Globus pallidus (tissue), 1 donor: ENCODE measurements at regions not wholly inside any gene's neighbourhood (a gene's known extent, or its start where the extent isn't known, plus 50 kb on each side); places are given as distances from the start of the nearest gene placed in this dataset.

Source experiments
- DNase-seq: peaks from one replicate; pipeline ENCODE4 v3.0.0-alpha.2; 2015; ENCODE audit warnings: low spot score

DNA sequence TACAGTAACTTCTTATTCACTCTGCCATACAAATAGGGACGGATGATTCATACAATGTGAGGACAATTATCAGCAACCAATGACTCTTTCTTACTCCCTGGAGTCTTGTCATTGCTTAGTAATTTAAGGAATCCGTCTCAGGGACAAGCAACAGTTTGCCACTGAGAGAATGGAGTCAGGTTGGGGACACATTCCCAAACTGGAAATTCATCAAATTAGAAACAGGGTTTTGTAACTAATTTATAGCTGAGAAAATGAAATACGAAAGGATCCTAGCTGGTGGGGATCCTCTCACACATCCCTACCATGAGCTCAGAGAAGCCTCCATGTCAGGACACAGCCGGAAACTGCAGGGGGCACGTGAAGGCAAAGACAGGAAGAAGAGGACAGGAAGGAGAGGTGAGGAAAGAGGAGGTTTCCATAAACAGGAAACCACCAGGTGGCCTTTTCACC lies 50.4 kb upstream of the KDR start:
- DNase-seq = no peak

DNA sequence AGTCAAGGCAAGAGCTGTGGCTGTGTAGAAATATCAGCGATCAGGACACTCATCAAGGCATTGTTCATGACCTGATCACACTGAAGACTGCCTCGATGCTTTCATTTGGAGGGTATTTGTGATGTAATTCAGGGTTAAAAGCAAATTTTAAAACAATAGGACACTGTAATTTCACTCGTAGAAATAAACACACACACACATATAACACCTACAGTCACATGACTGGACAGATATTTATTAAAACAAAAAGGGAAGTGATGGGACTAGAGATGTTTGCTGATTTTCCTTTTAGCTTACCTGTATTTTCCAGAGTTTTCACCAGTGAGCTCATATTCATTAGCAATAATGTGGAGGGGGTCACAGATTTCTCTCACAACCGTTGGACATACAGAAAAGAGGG lies 51.1 kb upstream of the KDR start:
- DNase-seq = no peak

DNA sequence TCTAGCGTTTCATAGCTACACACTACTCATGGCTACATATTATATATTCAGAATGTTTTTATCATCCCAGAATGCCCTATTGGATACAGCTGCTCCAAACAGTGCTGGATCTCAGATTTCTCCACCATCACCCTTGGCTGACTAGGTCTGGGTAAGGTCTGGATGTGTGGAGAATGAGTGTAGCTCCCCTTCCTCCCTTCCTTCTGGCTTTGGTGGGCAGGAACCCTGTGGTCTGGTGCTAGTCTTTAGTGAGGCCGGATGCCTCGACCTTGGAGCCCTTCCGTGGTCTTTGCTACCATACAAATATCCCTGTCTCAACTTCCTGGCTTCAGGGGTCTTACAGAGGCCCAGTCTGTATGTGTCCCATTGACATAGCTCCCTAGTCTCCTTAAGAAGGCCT lies 52.1 kb upstream of the KDR start:
- no peak for DNase-seq

DNA sequence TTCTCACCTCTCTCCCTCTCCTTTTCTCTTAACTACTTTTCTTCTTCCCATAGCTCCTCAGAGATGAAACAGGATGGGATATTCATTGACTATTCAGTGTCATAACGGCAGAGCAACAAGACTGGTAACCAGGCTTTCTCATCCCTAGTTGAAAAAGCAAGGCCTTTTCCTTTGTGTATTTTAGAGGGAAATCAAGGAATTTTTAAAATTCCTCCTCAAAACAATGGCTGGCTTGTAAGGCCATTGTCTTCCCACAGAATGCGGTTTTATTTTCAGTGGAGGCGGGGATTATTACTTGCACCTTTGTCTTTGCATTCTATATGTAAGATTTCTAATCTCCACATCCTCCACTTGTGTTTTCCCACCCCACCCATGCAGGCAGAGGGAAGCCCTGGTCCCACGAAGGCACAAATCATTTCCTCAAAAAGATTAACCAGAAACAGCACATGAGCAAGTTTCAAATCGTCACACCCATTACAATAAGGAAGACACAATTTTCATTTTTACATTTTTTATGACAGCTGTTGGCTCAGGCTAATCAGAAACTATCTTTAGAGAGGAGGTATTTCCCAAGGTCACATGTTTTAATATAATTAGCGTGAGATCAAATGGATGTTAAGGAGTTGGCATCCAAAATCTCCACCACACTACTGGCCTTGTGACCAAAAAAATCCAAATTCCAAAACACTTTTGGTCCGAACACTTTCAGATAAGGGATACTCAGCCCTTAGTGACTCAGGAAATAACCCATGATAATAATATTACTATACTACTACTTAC lies 53.0 kb upstream of the KDR start:
- DNase-seq = no peak

DNA sequence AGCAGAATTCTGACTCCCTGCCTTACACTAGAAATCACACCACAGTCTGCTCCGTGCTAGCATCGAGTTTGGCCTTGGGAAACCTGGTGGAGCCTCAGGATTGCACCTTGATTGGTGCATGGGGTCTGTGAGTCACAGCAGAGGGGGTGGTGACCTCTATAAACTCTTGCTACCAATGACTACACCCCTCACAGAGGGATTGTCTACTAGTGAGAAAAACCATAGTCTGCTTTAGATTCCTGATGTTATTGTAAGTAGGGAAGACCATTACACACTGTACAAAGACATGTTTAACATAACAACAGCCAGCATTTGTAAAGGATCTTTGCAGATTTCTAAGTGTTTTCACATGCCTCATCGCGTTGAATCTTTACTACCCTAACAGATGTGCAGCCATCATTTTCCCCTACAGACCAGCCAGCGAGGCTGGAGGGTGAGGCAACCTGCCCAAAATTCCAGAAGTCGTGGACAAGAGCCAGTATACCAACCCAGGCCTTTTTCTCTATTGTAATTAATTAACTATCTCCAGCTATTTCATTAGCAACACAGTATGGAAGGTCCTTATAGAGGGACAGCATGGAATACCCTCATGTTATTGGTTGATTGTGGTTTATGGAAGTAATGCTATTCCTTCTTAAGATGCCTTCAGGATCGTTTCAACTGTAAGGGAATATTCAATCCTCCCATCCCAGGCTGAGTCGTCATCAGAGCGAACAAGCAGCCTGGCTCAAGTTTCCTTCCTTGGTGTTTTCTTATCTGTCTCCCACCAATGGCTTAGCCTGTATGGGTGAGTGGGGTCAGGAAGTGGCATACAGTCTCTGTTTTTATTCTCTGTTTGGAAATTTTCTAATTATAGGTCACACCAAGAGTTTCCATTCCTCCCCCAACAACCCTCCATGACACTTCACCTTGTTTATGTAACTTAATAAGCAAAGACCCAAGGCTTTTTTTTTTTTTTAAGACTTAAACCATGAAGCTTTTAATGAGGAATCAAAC lies 55.9 kb upstream of the KDR start:
- DNase-seq = no peak

DNA sequence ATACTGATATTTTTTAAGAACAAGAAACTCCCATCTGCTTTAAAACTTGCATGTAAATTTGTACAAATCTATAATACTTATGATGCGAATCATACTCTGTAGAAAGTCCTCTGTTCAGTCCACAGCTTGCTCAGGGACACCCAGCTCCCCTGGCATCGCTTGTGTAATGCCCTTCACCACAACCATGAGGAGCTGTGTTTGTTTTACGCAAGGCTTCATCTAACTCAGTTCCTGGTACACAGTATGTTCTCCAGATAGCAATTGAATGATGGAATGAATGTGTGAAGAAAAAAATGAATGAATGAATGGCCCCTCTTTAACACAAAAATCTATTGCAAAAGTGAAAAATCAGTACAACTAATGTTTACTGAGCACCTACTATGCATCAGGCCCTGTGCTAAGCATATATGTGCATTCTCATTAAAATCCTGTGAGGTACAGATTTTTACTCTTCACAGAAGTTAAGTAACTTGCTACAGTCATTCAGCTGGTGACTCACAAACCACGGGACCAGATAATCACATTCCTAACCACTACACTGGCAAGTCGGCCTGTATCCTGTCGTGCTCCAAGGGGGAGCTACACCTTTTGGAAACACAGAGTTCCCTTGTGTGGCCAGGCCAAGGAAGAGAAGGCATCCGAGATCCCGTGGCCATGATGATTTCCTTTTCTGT lies 58.7 kb upstream of the KDR start:
- no peak for DNase-seq

DNA sequence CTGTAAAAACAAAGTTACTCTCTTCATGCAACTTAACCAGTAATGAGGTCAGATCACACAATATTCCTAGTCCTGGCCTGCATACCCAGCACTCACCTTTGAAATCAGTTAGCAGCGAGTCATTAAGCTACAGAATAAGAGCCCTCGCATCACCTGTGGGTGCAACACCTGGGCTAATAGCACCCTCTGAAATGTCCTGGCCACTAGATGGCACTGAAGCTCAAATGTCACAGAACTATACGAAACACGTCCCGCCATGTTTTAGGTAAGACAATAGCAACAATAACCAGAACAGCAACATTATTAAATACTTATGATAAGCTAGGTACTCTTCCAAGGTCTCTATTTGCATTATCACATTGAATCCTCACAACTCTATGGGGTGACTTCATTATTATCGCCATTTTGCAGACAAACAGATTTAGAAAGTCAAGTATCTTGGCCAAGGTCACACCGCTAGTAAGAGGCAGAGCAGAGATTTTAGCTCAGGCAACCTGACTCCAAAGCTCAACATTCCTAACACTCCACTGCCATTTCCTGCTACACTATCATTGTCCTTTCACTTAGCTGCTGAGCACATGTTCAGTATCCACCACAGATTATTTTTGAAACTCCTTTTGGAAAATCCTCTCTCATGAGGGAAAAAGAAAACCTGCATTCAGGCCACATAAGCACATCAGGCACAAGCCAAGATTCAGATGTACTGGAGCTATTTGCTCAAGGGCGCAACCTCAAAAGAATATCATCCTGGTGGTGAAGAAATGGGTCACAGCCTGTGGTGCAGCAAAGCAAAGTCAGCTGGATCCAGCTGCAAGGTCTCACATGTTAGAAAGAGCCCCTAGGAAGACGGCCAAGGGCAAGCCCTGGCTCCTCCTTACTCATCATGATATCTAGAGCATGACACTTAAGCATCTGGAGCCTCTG lies 59.5 kb upstream of the KDR start:
- DNase-seq = peak; percentile 7

DNA sequence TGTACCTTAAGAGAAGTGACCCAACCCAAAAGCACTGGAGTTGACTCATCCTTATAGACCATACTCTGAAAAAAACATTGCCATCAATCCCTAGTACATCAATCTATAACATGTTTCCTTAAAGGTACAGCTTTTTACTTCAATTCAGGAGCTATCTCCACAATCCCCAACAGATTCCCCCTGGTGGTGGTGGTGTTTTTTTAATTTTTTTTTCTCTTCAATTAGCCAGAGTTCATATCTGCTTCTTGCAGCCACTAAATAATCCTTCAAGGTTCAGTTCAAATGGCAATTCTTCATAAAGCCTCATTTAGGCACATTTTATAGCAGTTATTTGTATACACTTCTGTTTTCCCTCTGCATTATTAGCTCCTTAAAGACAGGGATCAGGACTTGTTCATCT lies 60.7 kb upstream of the KDR start:
- no peak for DNase-seq

DNA sequence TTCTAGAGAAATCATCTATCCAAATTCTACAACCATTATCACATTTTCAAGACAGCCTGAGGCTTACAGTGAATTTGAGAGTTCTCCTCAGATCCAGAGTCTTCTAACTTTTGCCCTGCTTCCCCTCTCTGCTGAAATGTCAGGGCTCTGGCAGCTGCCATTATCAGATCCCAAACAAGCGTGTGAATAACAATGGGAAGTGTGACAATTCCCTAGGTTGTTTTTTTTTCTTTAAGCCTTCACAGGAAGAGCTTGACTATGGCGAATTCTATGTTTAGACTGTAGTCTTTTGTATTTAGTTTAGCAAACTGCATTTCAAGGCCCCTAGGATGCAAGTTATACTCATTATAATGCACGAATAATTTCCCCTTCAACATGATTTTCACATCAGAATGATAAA lies 61.3 kb upstream of the KDR start:
- no peak for DNase-seq

DNA sequence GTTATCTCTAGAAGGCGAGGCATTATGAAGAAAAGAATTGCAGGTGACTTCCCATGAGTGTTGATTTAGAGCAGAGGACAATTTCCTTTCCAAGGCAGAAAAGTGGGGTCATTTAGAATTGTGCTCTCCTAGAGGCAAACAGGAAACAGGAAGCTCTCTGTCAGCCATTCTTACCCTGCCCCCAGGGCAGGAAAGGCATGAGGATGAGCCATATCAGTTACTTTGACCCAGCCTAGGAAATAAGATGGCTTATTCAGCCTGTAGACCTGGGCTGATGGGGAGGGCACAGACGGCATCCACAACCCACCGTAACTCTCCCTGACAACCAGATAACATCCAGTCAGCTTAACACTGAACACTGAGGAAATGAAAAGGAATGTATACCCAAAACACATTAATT lies 88.8 kb upstream of the KDR start:
- DNase-seq = no peak

DNA sequence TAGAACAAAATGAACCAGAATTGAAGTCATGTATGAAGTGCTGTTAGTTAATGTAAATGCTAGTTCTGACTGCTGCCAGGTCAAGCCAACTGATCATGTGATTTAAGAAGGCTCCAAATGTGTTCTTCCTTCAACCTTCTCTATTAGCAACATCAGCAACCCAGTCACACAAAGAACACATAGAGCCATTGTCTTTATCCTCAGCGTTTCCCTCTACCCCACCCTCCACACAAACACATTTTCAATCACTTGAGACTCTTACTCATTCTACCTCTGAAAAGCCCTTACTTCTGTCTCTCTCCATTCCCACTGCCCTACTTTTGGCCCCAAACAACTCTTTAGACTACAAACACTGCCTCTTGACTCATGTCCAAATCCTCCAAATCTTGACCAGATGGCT lies 89.7 kb upstream of the KDR start:
- peak; percentile 24 for DNase-seq

DNA sequence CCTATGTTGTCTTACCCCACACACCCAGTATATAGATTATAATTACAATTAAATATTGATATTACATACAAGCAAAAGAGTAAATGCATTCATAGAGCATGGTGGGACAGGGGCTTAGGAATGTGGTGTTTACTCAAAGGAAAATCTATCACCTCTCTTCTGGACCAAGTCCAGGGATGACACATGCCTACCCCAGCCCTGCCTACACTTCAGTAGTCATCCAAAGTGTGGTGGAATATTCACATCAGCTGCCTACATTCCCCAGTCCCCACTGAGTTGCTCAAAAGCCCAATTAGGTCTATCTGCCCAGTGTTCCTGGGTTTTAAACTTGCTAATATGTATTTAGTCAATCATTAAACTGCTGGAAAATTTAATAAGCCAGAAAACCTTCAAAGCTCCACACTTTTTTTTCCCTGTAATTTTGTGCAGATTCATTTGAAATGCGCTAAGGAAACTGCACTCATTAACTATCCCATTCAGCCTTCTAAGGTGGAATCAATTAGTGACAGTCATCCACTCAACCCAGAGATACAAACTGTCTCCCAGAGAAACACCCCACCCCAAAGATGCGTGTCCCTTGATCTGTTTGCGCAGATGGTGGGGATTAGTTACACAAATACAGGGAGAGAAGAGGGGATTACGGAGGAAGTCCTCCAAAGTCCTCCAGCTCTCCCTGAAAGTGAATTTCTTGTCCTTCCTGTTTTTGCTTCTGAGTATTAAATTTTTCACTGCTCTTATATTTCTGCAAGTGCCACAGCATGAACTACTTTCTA lies 91.7 kb upstream of the KDR start:
- DNase-seq = no peak

DNA sequence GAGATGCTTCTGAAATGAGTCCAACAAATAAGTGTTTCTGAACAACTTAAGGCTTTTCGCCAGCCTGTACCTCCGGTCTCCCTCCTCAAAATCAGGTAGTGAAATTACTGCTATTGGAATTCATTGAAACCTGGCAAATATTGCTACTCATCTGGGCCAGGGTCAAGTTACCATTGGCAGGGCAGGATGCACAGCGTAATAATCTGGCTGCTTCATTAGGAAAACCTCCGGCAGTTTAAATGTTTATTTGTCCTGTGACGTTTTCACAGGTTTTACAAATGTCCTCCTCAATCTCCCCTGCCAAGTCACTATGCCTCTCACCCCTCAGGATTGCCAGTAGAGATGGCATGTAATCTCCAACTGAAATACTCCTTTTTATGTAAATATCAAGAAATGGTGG lies 92.6 kb upstream of the KDR start:
- no peak for DNase-seq

DNA sequence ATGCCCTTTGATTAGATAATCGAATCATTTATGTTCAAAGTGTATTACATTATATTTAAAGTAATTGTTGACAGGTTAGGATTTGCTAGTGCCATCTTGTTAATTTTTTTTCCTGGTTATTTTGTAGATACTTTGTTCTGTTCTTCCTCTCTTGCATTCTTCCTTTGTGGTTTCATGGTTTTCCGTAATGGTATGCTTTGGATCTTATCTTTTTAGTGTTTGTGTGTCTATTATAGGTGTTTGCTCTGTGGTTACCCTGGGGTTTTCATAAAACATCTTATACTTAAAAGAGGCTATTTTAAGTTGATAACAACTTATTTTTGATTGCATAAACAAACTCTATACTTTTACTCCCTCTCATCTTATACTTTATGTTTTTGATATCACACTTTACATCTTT lies 108.2 kb upstream of the SRD5A3 start:
- no peak for DNase-seq

DNA sequence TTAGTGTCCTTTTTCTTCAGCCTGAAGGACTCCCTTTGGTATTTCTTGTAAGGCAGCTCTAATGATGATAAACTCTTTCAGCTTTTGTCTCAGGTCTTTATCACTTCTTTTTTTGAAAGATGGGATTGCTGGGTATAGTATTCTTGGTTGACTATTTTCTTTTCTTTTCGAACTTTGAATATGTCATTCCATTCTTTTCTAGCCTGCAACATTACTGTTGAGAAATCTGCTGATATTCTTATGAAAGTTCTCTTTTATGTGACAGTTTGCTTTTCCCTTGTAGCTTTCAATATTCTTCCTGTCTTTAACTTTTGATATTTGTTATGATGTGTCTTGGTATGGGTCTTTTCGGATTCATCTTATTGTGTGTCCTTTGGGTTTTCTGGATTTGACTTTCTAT lies 107.6 kb upstream of the SRD5A3 start:
- no peak for DNase-seq

DNA sequence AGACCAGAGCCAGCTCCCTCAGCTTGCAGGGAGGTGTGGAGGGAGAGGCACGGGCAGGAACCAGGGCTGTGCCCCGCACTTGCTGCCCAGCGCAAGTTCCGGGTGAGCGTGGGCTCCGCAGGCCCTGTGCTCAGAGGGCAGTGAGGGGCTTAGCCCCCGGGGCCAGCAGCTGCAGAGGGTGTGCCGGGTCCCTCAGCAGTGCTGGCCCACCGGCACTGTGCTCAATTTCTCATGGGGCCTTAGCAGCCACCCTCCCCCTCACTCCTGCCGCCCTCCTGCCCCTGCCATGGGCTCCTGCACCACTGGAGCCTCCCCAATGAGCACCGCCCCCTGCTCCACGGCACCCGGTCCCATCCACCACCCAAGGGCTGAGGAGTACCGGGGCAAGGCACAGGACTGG lies 104.6 kb upstream of the SRD5A3 start:
- DNase-seq = no peak

DNA sequence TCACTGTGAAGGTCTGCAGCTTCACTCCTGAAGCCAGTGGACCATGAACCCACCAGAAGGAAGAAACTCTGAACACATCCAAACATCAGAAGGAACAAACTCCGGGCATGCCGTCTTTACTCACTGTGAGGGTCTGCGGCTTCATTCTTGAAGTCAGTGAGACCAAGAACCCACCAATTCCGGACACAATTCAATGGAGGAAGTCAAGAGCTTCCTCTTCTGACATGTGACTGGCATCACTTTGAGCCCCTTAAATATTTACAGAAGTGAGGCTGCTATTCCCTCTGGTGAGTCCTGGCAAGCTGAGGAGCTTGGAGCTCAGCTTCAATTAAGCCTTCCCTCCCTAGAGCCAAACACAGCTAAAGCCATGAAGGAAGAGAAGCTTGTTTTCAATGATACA lies 103.5 kb upstream of the SRD5A3 start:
- no peak for DNase-seq

DNA sequence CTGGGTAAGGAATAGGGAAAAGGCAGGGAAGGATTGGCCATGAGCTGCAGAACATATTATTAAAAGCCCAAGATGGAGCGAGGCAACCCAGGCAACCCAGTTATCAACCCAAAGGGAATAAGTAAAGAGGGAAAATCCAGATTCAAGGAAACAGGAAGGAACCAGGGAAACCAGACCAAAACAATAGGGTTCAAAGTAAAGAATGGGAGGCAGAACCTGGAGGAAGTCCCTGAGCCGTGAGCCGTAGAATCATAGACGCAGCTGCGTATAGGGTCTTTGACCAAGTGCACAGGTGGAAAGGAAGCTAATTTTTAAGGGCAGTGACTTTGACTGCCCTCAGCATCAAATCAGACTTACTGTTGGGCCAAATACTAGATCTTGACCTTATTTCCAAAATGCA lies 98.5 kb upstream of the SRD5A3 start:
- DNase-seq = no peak

DNA sequence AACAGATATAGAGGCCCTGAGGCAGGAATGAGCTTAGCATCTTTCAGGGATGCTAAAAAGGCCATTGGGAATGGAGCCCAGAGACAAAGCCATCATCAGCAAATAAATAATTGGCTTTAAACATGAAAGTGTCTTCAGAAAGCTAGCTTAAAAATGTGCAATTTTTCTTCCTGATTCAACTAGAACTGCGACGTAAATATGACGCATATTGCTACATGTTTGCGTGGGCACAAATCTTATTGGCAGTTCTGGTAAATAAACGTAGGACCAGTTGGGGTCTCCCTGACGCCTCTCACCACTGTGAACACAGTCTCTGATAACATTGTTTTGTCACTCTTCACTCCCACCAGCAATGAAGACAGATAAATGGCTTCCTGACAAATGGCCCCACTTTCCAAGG lies 97.3 kb upstream of the SRD5A3 start:
- DNase-seq = no peak

DNA sequence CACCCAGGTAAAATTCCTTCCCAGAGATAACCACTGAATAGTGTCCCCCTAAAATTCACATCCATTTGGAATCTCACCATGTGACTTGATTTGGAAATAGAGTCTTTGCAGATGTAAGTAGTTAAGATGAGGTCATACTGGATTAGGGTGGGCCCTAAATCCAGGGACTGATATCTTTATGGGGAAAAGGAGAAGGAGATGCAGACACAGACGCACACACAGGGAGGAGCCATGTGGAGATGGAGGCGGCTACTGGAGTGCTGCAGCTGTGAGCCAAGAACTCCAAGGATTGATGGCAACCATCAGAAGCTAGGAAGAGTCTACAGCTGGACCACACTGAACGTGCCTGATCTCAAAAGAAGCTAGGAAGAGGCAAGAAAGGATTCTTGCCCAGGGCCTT lies 96.6 kb upstream of the SRD5A3 start:
- no peak for DNase-seq

DNA sequence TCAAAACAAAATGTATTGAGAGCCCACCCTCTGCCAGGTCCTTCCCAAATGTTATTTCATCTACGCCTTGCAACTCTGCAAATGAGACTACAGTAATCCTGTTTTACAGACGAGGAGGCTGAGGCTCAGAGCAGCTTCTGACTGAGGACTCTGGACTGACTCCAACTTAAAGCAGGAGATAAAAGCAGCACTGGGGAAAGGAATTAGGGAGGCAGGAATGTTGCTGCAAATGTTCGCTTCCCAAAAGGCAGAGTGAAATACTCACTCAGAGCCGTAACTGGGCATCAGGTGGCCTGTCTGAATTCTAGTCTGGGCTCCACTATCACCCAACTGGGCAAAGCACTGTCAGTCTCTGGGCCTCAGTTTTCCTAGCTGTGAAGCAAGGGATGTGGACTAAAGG lies 94.7 kb upstream of the SRD5A3 start:
- no peak for DNase-seq
